ENCODE measurements at regions not wholly inside any gene's neighbourhood (a gene's known extent, or its start where the extent isn't known, plus 50 kb on each side); places are given as distances from the start of the nearest gene placed in this dataset.

DNA sequence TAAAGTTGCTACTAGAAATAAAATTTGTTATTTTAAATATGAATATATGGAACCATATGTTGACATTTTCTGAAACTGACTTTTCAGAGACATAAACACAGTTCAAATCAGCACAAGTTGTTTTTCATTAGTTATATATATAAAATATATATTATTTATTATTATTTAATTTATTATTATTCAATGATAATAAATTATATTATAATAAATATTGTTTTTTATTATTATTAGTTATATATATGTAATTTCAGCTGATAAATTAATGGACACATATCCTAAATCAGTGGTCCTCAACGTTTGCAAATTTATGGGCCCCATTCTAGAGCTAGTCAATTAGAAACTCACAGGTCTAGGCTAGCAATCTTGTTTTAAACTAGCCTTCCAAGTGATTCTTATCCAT is 809.3 kb downstream of the C4orf33 start:
- no peaks in the 10 kb centered on the region for H4K20me1 ChIP-seq (ENCODE audit: insufficient read depth, poor library complexity, severe bottlenecking)
- H3K79me2 ChIP-seq = no peaks in the 10 kb centered on the region
- no peaks in the 10 kb centered on the region for H3K9me2 ChIP-seq (replicated peaks; ENCODE audit: insufficient read depth)
- no peak overlapping the region for H3K4me3 ChIP-seq
- WGBS (ENCODE audit: low lambda C conversion rate, missing lambda C conversion rate) = 74% methylated on average over 1 of the region's 1 CpG
- H3K4me1 ChIP-seq (ENCODE audit: insufficient read depth) = no peaks in the 10 kb centered on the region
- TF ChIP-seq EZH2 (IDR thresholded peaks at IDR 0.05; ENCODE audit: borderline replicate concordance) (no peak), EZH2phosphoT487 (IDR thresholded peaks at IDR 0.05; ENCODE audit: low read depth, severe bottlenecking, unreplicated experiment) (no peak)
- TF ChIP-seq, protein P1, sequence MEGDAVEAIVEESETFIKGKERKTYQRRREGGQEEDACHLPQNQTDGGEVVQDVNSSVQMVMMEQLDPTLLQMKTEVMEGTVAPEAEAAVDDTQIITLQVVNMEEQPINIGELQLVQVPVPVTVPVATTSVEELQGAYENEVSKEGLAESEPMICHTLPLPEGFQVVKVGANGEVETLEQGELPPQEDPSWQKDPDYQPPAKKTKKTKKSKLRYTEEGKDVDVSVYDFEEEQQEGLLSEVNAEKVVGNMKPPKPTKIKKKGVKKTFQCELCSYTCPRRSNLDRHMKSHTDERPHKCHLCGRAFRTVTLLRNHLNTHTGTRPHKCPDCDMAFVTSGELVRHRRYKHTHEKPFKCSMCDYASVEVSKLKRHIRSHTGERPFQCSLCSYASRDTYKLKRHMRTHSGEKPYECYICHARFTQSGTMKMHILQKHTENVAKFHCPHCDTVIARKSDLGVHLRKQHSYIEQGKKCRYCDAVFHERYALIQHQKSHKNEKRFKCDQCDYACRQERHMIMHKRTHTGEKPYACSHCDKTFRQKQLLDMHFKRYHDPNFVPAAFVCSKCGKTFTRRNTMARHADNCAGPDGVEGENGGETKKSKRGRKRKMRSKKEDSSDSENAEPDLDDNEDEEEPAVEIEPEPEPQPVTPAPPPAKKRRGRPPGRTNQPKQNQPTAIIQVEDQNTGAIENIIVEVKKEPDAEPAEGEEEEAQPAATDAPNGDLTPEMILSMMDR (IDR thresholded peaks at IDR 0.05; ENCODE audit: poor library complexity) = no peak
- no peak overlapping the region for H3K27ac ChIP-seq
- no peak overlapping the region for H2AFZ ChIP-seq
- H3K27me3 ChIP-seq = no peaks in the 10 kb centered on the region
- no peaks in the 10 kb centered on the region for H3K9me3 ChIP-seq (ENCODE audit: low read depth)
- no peak for DNase-seq (ENCODE audit: low spot score)
- H3K4me2 ChIP-seq = no peak overlapping the region
- H3K36me3 ChIP-seq (replicated peaks; ENCODE audit: insufficient read depth, low read depth) = no peaks in the 10 kb centered on the region

DNA sequence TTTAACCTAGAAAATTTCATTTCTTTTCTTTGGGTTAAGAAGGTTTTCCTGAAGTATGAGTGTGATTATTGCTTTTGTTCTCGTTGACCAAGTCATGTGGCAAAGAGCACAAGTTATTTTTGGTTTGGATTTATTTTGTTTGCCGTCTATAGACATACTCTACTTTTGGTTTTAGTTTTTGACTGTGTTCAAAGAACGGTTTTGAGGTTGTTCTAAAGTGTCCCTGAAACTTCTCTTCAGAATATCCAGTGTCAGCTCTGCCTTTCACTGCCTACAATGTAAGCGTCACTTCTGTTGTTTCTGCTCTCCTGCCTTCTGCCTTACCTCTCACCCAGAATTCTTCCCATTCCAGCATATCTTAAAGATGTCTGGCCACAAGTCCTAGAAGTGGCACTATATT is 812.2 kb downstream of the C4orf33 start:
- H3K79me2 ChIP-seq = no peaks in the 10 kb centered on the region
- no peak overlapping the region for H3K4me2 ChIP-seq
- DNase-seq (ENCODE audit: low spot score) = no peak
- no peak overlapping the region for H3K4me3 ChIP-seq
- no peak overlapping the region for H3K27ac ChIP-seq
- TF ChIP-seq, protein P1 (IDR thresholded peaks at IDR 0.05; ENCODE audit: poor library complexity) = no peak
- TF ChIP-seq EZH2 (IDR thresholded peaks at IDR 0.05; ENCODE audit: borderline replicate concordance) (no peak), EZH2phosphoT487 (IDR thresholded peaks at IDR 0.05; ENCODE audit: low read depth, severe bottlenecking, unreplicated experiment) (no peak)
- H3K27me3 ChIP-seq = no peaks in the 10 kb centered on the region
- H3K9me2 ChIP-seq (replicated peaks; ENCODE audit: insufficient read depth) = no peaks in the 10 kb centered on the region
- no peaks in the 10 kb centered on the region for H3K36me3 ChIP-seq (replicated peaks; ENCODE audit: insufficient read depth, low read depth)
- H4K20me1 ChIP-seq (ENCODE audit: insufficient read depth, poor library complexity, severe bottlenecking) = no peaks in the 10 kb centered on the region
- WGBS (ENCODE audit: low lambda C conversion rate, missing lambda C conversion rate) = 47% methylated on average over 4 of the region's 4 CpGs
- H3K9me3 ChIP-seq (ENCODE audit: low read depth) = no peaks in the 10 kb centered on the region
- H3K4me1 ChIP-seq (ENCODE audit: insufficient read depth) = no peaks in the 10 kb centered on the region
- H2AFZ ChIP-seq = no peak overlapping the region

DNA sequence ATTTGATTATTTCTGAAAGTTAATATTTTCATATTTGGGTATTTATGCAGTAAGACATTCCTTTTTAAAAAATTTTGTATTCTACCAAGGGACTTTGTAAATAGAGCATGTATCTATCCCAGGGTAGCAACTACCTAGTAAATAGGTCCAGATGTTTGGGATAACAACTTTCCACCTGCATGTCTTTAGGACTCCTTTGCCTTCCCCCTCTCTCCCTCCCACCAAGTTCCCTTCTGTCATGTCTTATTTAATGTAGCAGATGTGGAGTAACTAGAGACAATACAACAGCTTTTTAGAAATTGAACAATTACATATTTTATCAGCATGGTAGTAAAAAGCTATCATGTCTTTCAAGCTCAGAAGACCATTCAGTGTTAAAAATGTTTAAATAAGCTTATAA is 821.0 kb downstream of the C4orf33 start:
- Histone ChIP-seq H3K27ac (no peak overlapping the region), H3K4me2 (no peak overlapping the region), H4K20me1 (ENCODE audit: insufficient read depth, poor library complexity, severe bottlenecking) (no peaks in the 10 kb centered on the region), H3K9me2 (replicated peaks; ENCODE audit: insufficient read depth) (no peaks in the 10 kb centered on the region), H3K9me3 (ENCODE audit: low read depth) (no peaks in the 10 kb centered on the region), H2AFZ (no peak overlapping the region), H3K36me3 (replicated peaks; ENCODE audit: insufficient read depth, low read depth) (no peaks in the 10 kb centered on the region), H3K4me3 (no peak overlapping the region), H3K4me1 (ENCODE audit: insufficient read depth) (no peaks in the 10 kb centered on the region), H3K27me3 (no peaks in the 10 kb centered on the region), H3K79me2 (no peaks in the 10 kb centered on the region)
- no peak for DNase-seq (ENCODE audit: low spot score)
- TF ChIP-seq EZH2 (IDR thresholded peaks at IDR 0.05; ENCODE audit: borderline replicate concordance) (no peak), EZH2phosphoT487 (IDR thresholded peaks at IDR 0.05; ENCODE audit: low read depth, severe bottlenecking, unreplicated experiment) (no peak)
- TF ChIP-seq, protein P1 (IDR thresholded peaks at IDR 0.05; ENCODE audit: poor library complexity) = no peak

DNA sequence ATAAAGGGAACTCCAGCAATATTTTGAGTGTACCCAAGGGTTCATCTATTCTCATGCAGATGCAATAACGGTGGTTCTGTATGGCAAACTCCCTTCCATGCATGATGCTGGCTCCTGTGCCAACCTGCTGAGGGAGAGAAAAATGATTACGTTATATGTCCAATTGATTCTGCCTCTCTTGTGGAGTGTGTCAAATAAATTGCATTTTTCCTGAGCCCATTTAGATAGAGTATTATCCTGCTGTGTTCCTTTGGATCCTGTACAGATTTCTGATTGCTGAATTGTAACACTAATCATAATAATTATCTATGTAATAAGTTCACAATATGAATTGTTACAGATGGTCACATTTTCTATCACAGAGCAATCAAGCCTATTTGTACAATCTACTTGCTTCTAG is 821.7 kb downstream of the C4orf33 start:
- Histone ChIP-seq H3K4me1 (ENCODE audit: insufficient read depth) (no peaks in the 10 kb centered on the region), H3K4me2 (no peak overlapping the region), H3K4me3 (no peak overlapping the region), H3K27me3 (no peaks in the 10 kb centered on the region), H3K79me2 (no peaks in the 10 kb centered on the region), H3K9me3 (ENCODE audit: low read depth) (no peaks in the 10 kb centered on the region), H3K36me3 (replicated peaks; ENCODE audit: insufficient read depth, low read depth) (no peaks in the 10 kb centered on the region), H3K27ac (no peak overlapping the region), H2AFZ (no peak overlapping the region), H4K20me1 (ENCODE audit: insufficient read depth, poor library complexity, severe bottlenecking) (no peaks in the 10 kb centered on the region), H3K9me2 (replicated peaks; ENCODE audit: insufficient read depth) (no peaks in the 10 kb centered on the region)
- TF ChIP-seq, protein P1 (IDR thresholded peaks at IDR 0.05; ENCODE audit: poor library complexity) = no peak
- no peak for DNase-seq (ENCODE audit: low spot score)
- WGBS (ENCODE audit: low lambda C conversion rate, missing lambda C conversion rate) = 92% methylated on average over 2 of the region's 2 CpGs

Measured in hepatocyte (in vitro differentiated cells).